GM12864 (cell line): ENCODE measurements at regions not wholly inside any gene's neighbourhood (a gene's known extent, or its start where the extent isn't known, plus 50 kb on each side); places are given as distances from the start of the nearest gene placed in this dataset.
"Not testable (repeated sequence)": the region's sequence is repeated elsewhere in the genome, so short reads cannot be mapped to it uniquely, and the experiment has no call there.

Experiments
- DNase-seq: peaks from one replicate; pipeline ENCODE4 v3.0.0-alpha.2; 2011; ENCODE audit warnings: low read depth
- H3K4me3 ChIP-seq: 2 replicates; pipeline ENCODE4 v1.5.1; 2011; ENCODE audit warnings: mild to moderate bottlenecking, low read depth, low read length, control low read depth
- CTCF ChIP-seq: IDR thresholded peaks from 2 replicates; pipeline ENCODE4 v1.5.1; 2011; ENCODE audit warnings: low read depth, mild to moderate bottlenecking, moderate library complexity, low read length, control low read depth, inconsistent platforms; ENCODE audit errors: missing control alignments

GRCh38 chr21:20445971-20446370, 552.2 kb upstream of the NCAM2 start:
- no peak overlapping the region for H3K4me3 ChIP-seq
- no peak for DNase-seq
- TF ChIP-seq CTCF = no peak

GRCh38 chr21:20451046-20451445, 547.2 kb upstream of the NCAM2 start:
- no peak overlapping the region for H3K4me3 ChIP-seq
- no peak for DNase-seq
- no peak for TF ChIP-seq CTCF

GRCh38 chr21:20452935-20453334, 545.3 kb upstream of the NCAM2 start:
- TF ChIP-seq CTCF = no peak
- H3K4me3 ChIP-seq = no peak overlapping the region
- DNase-seq = no peak

GRCh38 chr21:20459838-20460237, 538.4 kb upstream of the NCAM2 start:
- no peak for DNase-seq
- H3K4me3 ChIP-seq = no peak overlapping the region
- TF ChIP-seq CTCF = no peak

- H3K4me3 ChIP-seq = no peak overlapping the region
- DNase-seq = no peak
- TF ChIP-seq CTCF = no peak
Observed at GRCh38 chr21:20463362-20463761, 534.8 kb upstream of the NCAM2 start.

- no peak for DNase-seq
- H3K4me3 ChIP-seq = no peak overlapping the region
- no peak for TF ChIP-seq CTCF
Observed at GRCh38 chr21:20469361-20469760, 528.8 kb upstream of the NCAM2 start.

GRCh38 chr21:20486303-20486702, 511.9 kb upstream of the NCAM2 start:
- no peak for TF ChIP-seq CTCF
- no peak for DNase-seq
- no peak overlapping the region for H3K4me3 ChIP-seq

- H3K4me3 ChIP-seq, DNase-seq: not testable (repeated sequence)
Observed at GRCh38 chr21:20502915-20503314, 495.3 kb upstream of the NCAM2 start.
